Ascending aorta (tissue), 2 donors: ENCODE measurements at regions not wholly inside any gene's neighbourhood (a gene's known extent, or its start where the extent isn't known, plus 50 kb on each side); places are given as distances from the start of the nearest gene placed in this dataset.

Experiments used
- DNase-seq, 2 donors: peaks; one replicate each; pipeline ENCODE4 v3.0.0-alpha.2; 2019; ENCODE audit warnings: low spot score in 2 of 2
- H3K27ac ChIP-seq, 2 donors: fragments of 200-600 bp; sonication (generic); one replicate each; pipeline ENCODE4 v1.5.1; 2016 to 2017; ENCODE audit warnings: mild to moderate bottlenecking in 1 of 2
- H3K27me3 ChIP-seq: fragments of 200-600 bp; sonication (generic); one replicate; pipeline ENCODE4 v1.5.1; 2017
- H3K36me3 ChIP-seq, 2 donors: fragments of 200-600 bp; sonication (generic); one replicate each; pipeline ENCODE4 v1.5.1; 2016
- H3K4me1 ChIP-seq, 2 donors: fragments of 200-600 bp; sonication (generic); one replicate each; pipeline ENCODE4 v1.5.1; 2016 to 2017; ENCODE audit warnings: mild to moderate bottlenecking in 1 of 2
- H3K4me3 ChIP-seq, 2 donors: fragments of 200-600 bp; sonication (generic); one replicate each; pipeline ENCODE4 v1.5.1; 2016 to 2017; ENCODE audit warnings: mild to moderate bottlenecking in 1 of 2
- H3K9me3 ChIP-seq, 2 donors: fragments of 200-600 bp; sonication (generic); one replicate each; pipeline ENCODE4 v1.5.1; 2016
- intact Hi-C: fragments of 100-400 bp; cut with DNase I; formaldehyde crosslinking; loops from one replicate; pipeline ENCODE4 v1.15.1; 2023
- TF ChIP-seq, protein P1 (sequence below), 3 experiments: fragments of 200-600 bp in 2 of 3; fragments of 450-650 bp in 1 of 3; sonication (generic) in 2 of 3; IDR thresholded peaks; one replicate each; pipeline ENCODE4 v1.5.1; 2016 to 2019; ENCODE audit warnings: antibody characterized with exemption in 3 of 3, mild to moderate bottlenecking in 1 of 3, moderate library complexity in 1 of 3

- TF ChIP-seq, protein P1, sequence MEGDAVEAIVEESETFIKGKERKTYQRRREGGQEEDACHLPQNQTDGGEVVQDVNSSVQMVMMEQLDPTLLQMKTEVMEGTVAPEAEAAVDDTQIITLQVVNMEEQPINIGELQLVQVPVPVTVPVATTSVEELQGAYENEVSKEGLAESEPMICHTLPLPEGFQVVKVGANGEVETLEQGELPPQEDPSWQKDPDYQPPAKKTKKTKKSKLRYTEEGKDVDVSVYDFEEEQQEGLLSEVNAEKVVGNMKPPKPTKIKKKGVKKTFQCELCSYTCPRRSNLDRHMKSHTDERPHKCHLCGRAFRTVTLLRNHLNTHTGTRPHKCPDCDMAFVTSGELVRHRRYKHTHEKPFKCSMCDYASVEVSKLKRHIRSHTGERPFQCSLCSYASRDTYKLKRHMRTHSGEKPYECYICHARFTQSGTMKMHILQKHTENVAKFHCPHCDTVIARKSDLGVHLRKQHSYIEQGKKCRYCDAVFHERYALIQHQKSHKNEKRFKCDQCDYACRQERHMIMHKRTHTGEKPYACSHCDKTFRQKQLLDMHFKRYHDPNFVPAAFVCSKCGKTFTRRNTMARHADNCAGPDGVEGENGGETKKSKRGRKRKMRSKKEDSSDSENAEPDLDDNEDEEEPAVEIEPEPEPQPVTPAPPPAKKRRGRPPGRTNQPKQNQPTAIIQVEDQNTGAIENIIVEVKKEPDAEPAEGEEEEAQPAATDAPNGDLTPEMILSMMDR (IDR thresholded peaks at IDR 0.05): no peak
- H3K4me3 ChIP-seq: no peak overlapping the region
- no peaks in the 10 kb centered on the region for H3K36me3 ChIP-seq
- no peak overlapping the region for H3K27ac ChIP-seq
- intact Hi-C loops: no loop called here
- H3K4me1 ChIP-seq: no peaks in the 10 kb centered on the region
- DNase-seq: no peak
- H3K9me3 ChIP-seq: no peaks in the 10 kb centered on the region
- no peaks in the 10 kb centered on the region for H3K27me3 ChIP-seq
These were observed 201.2 kb downstream of the MYCN start for GRCh38 chr2:16141641-16141921.

DNA sequence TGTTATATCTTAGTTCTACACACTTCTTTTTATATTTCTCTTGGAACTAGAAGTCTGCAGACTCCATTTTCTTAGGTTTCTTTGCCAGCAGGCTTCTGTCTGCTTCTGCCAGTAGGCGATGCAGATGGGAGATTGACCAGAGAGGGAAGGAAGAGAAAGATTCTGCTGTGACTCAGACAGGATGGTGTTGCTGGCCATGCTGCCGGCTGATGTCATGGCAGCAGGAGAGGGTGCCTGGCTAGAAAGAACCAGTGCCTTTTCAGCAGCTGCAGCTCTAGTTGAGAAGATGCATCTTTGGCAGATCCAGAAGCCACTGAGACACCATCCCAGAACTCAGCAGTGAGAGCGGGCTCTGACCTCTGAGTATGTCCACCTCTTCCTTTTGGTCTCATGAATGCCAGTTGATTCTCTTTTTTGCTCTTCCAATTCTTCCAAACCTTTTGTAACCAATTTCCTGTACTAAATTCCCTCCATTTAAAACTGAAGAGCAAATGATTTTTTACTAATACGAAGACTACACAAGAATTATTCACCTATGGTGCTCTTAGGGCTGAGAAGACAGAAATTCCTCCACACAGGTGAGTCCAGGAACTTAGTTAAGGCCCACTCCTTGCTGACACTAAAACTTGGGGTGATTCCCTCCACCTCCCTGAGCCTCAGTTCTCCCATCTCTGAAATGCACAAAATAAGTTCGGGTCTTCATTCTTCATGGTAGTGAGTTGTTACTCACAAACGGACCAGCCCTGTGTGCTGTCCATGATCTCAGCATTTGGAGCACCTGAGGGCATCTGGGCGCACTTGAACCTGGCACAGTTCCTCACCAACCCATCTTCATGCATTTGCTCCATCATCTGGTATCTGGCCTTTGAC, 200.7 kb downstream of the MYCN start:
- H3K36me3 ChIP-seq: no peaks in the 10 kb centered on the region
- H3K4me3 ChIP-seq: no peak overlapping the region
- DNase-seq: no peak
- no peak overlapping the region for H3K27ac ChIP-seq
- H3K9me3 ChIP-seq: no peaks in the 10 kb centered on the region
- intact Hi-C loops: no loop called here
- TF ChIP-seq, protein P1 (IDR thresholded peaks at IDR 0.05): no peak
- H3K27me3 ChIP-seq: no peaks in the 10 kb centered on the region
- no peaks in the 10 kb centered on the region for H3K4me1 ChIP-seq

DNA sequence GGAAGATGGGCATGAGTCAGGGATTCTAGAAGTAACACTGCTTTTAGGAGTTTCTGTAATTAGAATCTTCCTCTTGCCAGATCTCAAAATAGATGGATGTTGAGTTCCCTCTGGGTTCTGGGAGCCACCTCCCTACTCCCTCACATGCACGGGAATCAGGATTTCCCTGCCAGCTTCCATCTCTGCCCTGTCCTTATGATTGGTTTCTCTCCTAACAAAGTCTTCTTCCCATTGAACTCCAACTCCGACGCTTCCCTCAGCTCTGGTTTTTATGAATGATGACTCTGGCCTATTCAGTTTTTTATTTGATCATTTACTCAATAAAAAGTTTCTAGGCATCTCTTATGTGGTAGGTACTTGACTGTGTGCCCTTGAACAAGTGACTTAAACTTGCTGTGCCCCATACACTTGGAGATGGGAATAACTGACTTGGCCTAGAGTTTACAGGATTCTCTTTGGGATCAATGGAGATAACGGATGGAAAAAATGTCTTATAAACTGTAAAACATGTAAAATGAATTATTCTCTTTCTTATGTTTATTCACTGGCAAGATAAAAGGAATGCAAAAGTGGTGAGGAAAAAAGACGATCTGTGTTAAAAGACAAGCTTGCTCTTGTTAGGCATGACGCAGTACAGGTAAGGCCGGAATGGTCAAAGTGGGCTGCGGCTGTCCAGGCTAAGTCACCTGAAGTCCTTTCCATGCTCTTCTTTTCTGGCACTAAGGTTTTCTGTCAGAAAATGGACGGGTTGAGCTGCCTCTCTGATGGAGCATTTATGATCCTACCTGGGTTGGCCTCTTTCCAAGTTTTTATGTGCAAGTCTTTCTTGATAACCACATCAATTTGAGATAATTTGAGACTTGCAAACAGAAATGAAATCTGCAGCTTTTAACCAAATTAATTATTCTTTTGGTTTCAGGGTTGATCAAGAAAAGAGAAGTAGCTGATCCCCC, 199.6 kb downstream of the MYCN start:
- Histone ChIP-seq H3K27me3 (no peaks in the 10 kb centered on the region), H3K36me3 (no peaks in the 10 kb centered on the region), H3K4me1 (no peaks in the 10 kb centered on the region), H3K27ac (no peak overlapping the region), H3K4me3 (no peak overlapping the region), H3K9me3 (no peaks in the 10 kb centered on the region)
- intact Hi-C loops: no loop called here
- TF ChIP-seq, protein P1 (IDR thresholded peaks at IDR 0.05): no peak
- DNase-seq: no peak

DNA sequence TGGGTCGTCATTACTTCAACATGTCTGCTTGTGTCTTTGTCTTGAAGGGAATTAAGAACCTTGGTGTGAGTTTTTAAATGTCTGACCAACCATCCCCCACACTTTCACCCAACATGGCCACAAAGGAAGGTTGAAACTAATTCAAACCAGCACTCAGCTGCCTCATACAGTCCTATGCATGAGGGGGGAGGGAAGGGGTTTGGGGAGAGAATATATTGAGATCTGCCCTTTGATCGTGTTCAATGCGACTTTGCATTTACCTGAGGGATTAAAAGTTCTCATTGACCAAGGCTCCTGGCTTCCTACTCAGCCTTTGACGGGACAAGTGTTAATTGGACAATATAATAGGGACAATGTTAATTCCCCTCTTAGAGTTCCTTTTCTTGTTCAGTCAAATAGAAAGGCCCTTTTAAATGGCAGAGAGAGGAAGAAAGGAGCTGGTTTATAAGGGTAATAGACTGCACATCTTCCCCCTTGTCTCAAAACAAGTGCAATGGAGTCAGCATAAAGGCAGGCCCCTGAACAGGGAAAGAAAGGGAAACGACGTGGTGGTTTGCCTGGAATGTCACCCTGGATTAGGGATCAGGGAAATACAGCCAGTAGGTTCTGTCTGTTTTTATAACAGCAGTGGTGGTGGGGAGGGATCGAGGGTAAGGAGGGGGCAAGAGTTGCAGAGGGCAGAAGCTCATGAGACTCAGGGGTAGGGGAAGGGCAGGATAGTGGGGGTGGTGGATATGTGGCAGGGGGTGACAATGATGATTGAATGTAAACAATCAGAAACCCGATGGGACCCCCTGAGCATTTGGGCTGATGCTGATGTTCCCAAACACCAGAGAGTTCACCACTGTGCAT, 198.7 kb downstream of the MYCN start:
- Histone ChIP-seq H3K27me3 (no peaks in the 10 kb centered on the region), H3K4me3 (no peak overlapping the region), H3K27ac (no peak overlapping the region), H3K9me3 (no peaks in the 10 kb centered on the region), H3K36me3 (no peaks in the 10 kb centered on the region), H3K4me1 (no peaks in the 10 kb centered on the region)
- intact Hi-C loops: no loop called here
- TF ChIP-seq, protein P1 (IDR thresholded peaks at IDR 0.05): no peak
- no peak for DNase-seq

GRCh38 chr2:16137080-16137755, 196.9 kb downstream of the MYCN start:
- H3K4me3 ChIP-seq: no peak overlapping the region
- H3K9me3 ChIP-seq: no peaks in the 10 kb centered on the region
- no peak overlapping the region for H3K27ac ChIP-seq
- TF ChIP-seq, protein P1 (IDR thresholded peaks at IDR 0.05): no peak
- intact Hi-C loops: no loop called here
- no peaks in the 10 kb centered on the region for H3K27me3 ChIP-seq
- DNase-seq: no peak
- no peaks in the 10 kb centered on the region for H3K36me3 ChIP-seq
- no peaks in the 10 kb centered on the region for H3K4me1 ChIP-seq
